ENCODE measurements at regions not wholly inside any gene's neighbourhood (a gene's known extent, or its start where the extent isn't known, plus 50 kb on each side); places are given as distances from the start of the nearest gene placed in this dataset.

DNA sequence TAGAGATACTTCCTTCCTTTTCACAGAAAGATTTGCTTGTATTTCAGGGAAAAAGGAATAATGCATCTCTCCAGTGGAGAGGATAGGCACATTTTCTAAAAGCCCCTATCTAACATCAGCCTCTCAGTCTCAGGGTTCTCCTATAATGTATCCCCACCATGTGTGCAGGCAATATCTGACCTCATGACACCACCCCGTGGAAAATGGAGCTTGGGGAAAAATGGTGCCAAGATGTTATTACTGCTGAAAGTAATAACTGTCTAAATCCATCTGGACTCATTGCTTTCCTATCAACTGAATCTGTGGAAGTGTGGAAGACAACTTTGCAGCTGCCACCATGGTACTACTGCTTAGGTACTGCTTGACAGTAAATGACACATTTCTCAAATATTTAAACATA lies 574.3 kb downstream of the LRRC70 start:
- POLR2A ChIA-PET, result no interaction called here
- no peak for DNase-seq (ENCODE audit: extremely low spot score)
- CTCF ChIA-PET, result no interaction called here
- TF ChIP-seq, protein P1, sequence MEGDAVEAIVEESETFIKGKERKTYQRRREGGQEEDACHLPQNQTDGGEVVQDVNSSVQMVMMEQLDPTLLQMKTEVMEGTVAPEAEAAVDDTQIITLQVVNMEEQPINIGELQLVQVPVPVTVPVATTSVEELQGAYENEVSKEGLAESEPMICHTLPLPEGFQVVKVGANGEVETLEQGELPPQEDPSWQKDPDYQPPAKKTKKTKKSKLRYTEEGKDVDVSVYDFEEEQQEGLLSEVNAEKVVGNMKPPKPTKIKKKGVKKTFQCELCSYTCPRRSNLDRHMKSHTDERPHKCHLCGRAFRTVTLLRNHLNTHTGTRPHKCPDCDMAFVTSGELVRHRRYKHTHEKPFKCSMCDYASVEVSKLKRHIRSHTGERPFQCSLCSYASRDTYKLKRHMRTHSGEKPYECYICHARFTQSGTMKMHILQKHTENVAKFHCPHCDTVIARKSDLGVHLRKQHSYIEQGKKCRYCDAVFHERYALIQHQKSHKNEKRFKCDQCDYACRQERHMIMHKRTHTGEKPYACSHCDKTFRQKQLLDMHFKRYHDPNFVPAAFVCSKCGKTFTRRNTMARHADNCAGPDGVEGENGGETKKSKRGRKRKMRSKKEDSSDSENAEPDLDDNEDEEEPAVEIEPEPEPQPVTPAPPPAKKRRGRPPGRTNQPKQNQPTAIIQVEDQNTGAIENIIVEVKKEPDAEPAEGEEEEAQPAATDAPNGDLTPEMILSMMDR (IDR thresholded peaks at IDR 0.05; ENCODE audit: control extremely low read depth, extremely low read depth, low read depth, missing control alignments), result no peak

DNA sequence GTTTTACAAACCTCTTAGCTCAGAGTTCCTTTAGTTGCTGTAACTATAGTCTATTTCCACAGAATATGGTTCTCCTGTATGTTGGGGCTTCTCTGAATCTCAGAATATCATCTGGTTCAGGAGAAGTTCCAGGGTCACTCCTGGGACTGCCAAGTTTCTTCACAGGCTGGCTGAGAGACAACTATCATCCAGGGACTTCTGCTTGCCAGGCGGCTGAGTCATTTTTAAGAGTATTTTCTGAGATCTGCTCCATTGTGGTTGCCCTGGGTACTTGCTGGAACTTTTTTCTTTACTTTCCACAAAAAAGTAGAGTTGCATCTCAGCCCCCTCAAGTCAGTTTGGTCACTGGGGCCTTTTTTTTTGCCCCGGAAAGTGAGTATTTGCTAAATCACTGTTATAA lies 566.5 kb downstream of the LRRC70 start:
- POLR2A ChIA-PET, result no interaction called here
- DNase-seq (ENCODE audit: extremely low spot score), result no peak
- CTCF ChIA-PET, result interaction anchor here (1.5 to 1.6 kb wide), 2 partner anchors 19 to 38 kb away, joined by 4 to 5 read pairs; no protein-coding TSS in a partner anchor
- TF ChIP-seq, protein P1 (IDR thresholded peaks at IDR 0.05; ENCODE audit: control extremely low read depth, extremely low read depth, low read depth, missing control alignments), result no peak

- CTCF ChIA-PET, result interaction anchor here (1.0 to 1.2 kb wide), 2 partner anchors 8 to 16 kb away, joined by 3 to 4 read pairs; no protein-coding TSS in a partner anchor
- TF ChIP-seq, protein P1 (IDR thresholded peaks at IDR 0.05; ENCODE audit: control extremely low read depth, extremely low read depth, low read depth, missing control alignments), result no peak
- POLR2A ChIA-PET, result no interaction called here
These were observed 563.0 kb downstream of the LRRC70 start for GRCh38 chr5:63141591-63141990.

DNA sequence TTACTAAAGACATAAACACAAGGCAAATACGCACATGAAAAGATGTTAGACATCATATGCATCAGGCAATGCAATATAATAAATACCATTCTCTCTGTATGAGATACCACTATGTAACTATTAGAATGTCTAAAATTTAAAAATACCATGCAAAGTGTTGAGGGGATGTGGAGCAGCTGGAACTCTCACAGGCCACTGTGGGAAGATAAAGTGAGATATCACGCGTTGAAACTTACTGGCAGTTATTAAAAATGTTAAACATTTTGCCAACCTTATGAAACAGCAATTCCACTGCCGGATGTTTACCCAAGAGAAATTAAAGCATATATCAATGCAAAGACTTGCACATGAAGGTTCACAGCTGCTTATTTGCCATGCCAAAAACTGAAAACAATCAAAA lies 556.7 kb downstream of the LRRC70 start:
- CTCF ChIA-PET, result no interaction called here
- TF ChIP-seq, protein P1 (IDR thresholded peaks at IDR 0.05; ENCODE audit: control extremely low read depth, extremely low read depth, low read depth, missing control alignments), result no peak
- DNase-seq (ENCODE audit: extremely low spot score), result no peak
- POLR2A ChIA-PET, result no interaction called here

More at GRCh38 chr5:63141591-63141990, 563.0 kb downstream of the LRRC70 start:
- DNase-seq (ENCODE audit: extremely low spot score), result no peak

DNA sequence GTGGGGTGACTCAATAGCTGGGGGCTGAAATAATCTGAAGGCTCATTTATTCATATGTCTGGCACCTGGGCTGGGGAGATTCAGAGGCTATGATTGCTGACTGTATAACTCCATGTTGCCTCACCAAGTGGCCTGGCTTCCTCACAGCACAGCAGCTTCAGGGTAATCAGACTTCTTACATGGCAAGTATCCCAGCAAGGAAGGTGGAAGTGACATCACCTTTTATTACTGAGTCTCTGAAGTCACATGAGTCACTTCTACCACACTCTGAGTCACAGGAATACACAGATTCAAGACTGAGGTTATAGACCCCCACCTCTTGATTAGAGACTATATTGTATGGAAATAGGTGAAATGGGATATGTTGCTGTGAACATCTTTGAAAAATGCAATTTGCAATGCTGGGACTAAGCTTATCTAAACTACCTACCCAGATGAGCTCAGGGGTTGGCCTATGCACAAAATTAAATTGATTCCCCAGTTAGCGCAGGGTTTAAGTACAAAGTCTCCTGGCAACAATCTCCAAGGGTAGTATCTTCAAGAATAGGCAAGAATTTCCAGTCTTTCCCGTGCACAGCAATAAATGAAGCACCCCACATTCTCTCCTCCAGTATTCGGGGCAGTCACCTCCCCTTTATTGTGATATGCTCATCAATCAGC lies 553.1 kb downstream of the LRRC70 start:
- ChIA-PET POLR2A (no interaction called here), CTCF (no interaction called here)
- TF ChIP-seq, protein P1 (IDR thresholded peaks at IDR 0.05; ENCODE audit: control extremely low read depth, extremely low read depth, low read depth, missing control alignments), result no peak
- no peak for DNase-seq (ENCODE audit: extremely low spot score)

DNA sequence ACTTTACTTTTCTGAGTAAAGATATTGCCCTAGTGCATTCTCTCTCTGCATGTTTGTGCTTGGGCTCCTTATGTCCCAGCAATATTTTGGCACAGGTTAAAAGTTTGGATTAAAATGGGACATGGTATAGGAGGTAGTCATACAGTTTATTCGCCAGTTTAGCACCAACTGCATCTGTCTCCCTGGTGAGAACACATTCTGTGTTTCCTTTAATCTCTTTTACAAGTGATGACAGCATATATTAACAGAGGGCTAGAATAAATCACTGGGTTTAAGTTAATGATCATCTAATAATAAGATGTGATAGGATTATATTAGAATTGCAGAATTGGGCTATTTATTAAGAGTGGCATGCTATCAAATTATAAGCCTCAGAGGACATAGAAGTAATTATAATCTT lies 550.1 kb downstream of the LRRC70 start:
- POLR2A ChIA-PET, result no interaction called here
- DNase-seq (ENCODE audit: extremely low spot score), result no peak
- CTCF ChIA-PET, result no interaction called here
- TF ChIP-seq, protein P1 (IDR thresholded peaks at IDR 0.05; ENCODE audit: control extremely low read depth, extremely low read depth, low read depth, missing control alignments), result no peak
